Gastrocnemius medialis (tissue), 4 donors: ENCODE measurements at regions not wholly inside any gene's neighbourhood (a gene's known extent, or its start where the extent isn't known, plus 50 kb on each side); places are given as distances from the start of the nearest gene placed in this dataset.

Source experiments
- ATAC-seq, 2 donors: fragments of 150-250 bp; one replicate each; pipeline ENCODE4 v1.9.1; 2016
- DNase-seq, 2 donors: peaks; one replicate each; pipeline ENCODE4 v3.0.0-alpha.2; 2019
- H3K27ac ChIP-seq, 4 donors: fragments of 200-600 bp; sonication (generic); 1 replicate in 1 of 4; 2 replicates in 3 of 4; pipeline ENCODE4 v1.5.1; 2016 to 2018; ENCODE audit warnings: mild to moderate bottlenecking in 2 of 4, moderate library complexity in 1 of 4
- H3K27me3 ChIP-seq, 3 donors: fragments of 200-600 bp; sonication (generic) in 2 of 3; 1 replicate in 1 of 3; 2 replicates in 2 of 3; pipeline versions ENCODE4 v1.5.1 to v1.6.0; 2016 to 2019; ENCODE audit warnings: mild to moderate bottlenecking in 1 of 3, moderate library complexity in 1 of 3
- H3K36me3 ChIP-seq, 2 donors: fragments of 200-600 bp; sonication (generic) in 1 of 2; one replicate each; pipeline ENCODE4 v1.5.1; 2017 to 2018
- H3K4me1 ChIP-seq, 2 donors: fragments of 200-600 bp; sonication (generic) in 1 of 2; one replicate each; pipeline ENCODE4 v1.5.1; 2016 to 2017; ENCODE audit warnings: mild to moderate bottlenecking in 2 of 2
- H3K4me3 ChIP-seq, 4 donors: fragments of 200-600 bp; sonication (generic) in 3 of 4; 1 replicate in 1 of 4; 2 replicates in 3 of 4; pipeline ENCODE4 v1.5.1; 2016 to 2019; ENCODE audit warnings: mild to moderate bottlenecking in 2 of 4
- H3K9me3 ChIP-seq, 3 donors: fragments of 200-600 bp; sonication (generic) in 2 of 3; 1 replicate in 1 of 3; 2 replicates in 2 of 3; pipeline ENCODE4 v1.5.1; 2016 to 2019
- POLR2A ChIP-seq, 2 donors: fragments of 450-650 bp; IDR thresholded peaks; one replicate each; pipeline ENCODE4 v1.6.1; 2017; ENCODE audit warnings: antibody characterized with exemption in 2 of 2, mild to moderate bottlenecking in 2 of 2, moderate library complexity in 2 of 2
- in situ Hi-C, 4 donors: fragments of 200-750 bp; cut with MboI; loops; one replicate each; pipeline versions ENCODE4 v1.15.0 to v1.8.0; 2017; ENCODE audit warnings: low sequenced_read_pairs in 4 of 4
- intact Hi-C: fragments of 100-400 bp; cut with DNase I; formaldehyde crosslinking; loops from one replicate; pipeline ENCODE4 v1.15.1; 2023; ENCODE audit warnings: low total_unique reads
- TF ChIP-seq, protein P1 (sequence below), 5 experiments: fragments of 450-650 bp in 3 of 5; fragments of 200-600 bp in 2 of 5; sonication (generic) in 2 of 5; IDR thresholded peaks in 4 of 5; conservative IDR thresholded peaks in 1 of 5; 1 replicate in 4 of 5; 2 replicates in 1 of 5; pipeline ENCODE4 v1.5.1; 2016 to 2019; ENCODE audit warnings: antibody characterized with exemption in 5 of 5, mild to moderate bottlenecking in 3 of 5, moderate library complexity in 3 of 5

DNA sequence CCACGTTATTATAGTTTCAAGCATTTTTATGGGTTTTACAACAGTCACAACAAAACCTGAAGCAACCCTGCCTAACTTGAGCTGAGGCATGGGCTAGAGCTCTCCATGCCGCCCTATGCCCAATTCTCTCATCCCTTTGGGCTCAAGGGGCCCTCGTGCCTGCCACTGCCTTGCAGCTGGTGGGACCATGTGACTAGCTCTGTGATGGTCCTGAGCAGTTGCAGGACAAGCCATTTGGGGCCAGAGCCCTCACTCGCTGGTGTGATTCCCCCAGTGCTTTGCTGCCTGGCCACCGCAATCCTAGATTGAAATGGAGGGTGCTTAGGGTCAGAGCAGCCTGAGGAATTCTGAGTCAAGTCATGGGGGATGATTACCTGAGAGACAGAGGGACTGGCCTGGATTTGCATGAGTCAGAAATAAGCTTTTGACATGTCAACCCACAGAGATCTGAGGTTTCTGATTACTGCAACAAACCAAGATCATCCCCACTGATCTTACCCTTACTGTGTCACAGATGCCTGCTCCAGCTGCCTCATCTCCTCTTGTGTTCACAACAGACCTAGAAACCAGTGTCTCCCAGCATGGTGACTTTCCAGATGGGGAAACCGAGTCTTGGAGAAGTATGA, 323.7 kb downstream of the BRD1 start:
- H3K4me1 ChIP-seq, result no peaks in the 10 kb centered on the region
- intact Hi-C loops, result no loop called here
- H3K27me3 ChIP-seq, result no peaks in the 10 kb centered on the region
- H3K27ac ChIP-seq, result no peak overlapping the region
- TF ChIP-seq POLR2A (IDR thresholded peaks at IDR 0.05), result no peak
- TF ChIP-seq, protein P1, sequence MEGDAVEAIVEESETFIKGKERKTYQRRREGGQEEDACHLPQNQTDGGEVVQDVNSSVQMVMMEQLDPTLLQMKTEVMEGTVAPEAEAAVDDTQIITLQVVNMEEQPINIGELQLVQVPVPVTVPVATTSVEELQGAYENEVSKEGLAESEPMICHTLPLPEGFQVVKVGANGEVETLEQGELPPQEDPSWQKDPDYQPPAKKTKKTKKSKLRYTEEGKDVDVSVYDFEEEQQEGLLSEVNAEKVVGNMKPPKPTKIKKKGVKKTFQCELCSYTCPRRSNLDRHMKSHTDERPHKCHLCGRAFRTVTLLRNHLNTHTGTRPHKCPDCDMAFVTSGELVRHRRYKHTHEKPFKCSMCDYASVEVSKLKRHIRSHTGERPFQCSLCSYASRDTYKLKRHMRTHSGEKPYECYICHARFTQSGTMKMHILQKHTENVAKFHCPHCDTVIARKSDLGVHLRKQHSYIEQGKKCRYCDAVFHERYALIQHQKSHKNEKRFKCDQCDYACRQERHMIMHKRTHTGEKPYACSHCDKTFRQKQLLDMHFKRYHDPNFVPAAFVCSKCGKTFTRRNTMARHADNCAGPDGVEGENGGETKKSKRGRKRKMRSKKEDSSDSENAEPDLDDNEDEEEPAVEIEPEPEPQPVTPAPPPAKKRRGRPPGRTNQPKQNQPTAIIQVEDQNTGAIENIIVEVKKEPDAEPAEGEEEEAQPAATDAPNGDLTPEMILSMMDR (IDR thresholded peaks at IDR 0.05 in 4 of 5, conservative IDR thresholded peaks at IDR 0.05 in 1 of 5), result no peak
- in situ Hi-C loops, result no loop called here
- no peaks in the 10 kb centered on the region for H3K36me3 ChIP-seq
- no peaks in the 10 kb centered on the region for H3K9me3 ChIP-seq
- no peak overlapping the region for H3K4me3 ChIP-seq
- DNase-seq (no peak), ATAC-seq (no peak)

DNA sequence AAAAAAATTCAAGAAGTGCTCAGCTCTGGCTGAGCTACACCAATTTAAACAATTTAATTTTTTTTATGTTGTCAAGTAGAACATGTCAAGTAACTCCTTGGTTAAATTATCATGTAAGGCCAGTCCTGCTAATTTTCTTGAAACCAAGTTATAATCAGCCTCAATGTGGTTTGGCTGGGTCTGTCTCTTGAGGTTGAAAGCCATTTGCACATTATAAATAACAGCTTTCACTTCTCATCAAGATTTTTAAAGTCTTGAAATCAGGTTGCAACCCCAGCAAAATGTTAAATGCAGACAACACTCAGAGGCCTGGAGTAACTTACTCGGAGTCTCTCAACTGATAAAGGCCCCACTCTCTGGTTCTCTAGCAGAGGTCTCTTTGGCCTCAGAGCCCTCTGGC, 324.4 kb downstream of the BRD1 start:
- DNase-seq (no peak), ATAC-seq (no peak)
- TF ChIP-seq, protein P1 (IDR thresholded peaks at IDR 0.05 in 4 of 5, conservative IDR thresholded peaks at IDR 0.05 in 1 of 5), result no peak
- TF ChIP-seq POLR2A (IDR thresholded peaks at IDR 0.05), result no peak
- no peak overlapping the region for H3K27ac ChIP-seq
- in situ Hi-C loops, result no loop called here
- H3K27me3 ChIP-seq, result no peaks in the 10 kb centered on the region
- H3K4me3 ChIP-seq, result no peak overlapping the region
- H3K4me1 ChIP-seq, result no peaks in the 10 kb centered on the region
- intact Hi-C loops, result no loop called here
- no peaks in the 10 kb centered on the region for H3K36me3 ChIP-seq
- H3K9me3 ChIP-seq, result no peaks in the 10 kb centered on the region

DNA sequence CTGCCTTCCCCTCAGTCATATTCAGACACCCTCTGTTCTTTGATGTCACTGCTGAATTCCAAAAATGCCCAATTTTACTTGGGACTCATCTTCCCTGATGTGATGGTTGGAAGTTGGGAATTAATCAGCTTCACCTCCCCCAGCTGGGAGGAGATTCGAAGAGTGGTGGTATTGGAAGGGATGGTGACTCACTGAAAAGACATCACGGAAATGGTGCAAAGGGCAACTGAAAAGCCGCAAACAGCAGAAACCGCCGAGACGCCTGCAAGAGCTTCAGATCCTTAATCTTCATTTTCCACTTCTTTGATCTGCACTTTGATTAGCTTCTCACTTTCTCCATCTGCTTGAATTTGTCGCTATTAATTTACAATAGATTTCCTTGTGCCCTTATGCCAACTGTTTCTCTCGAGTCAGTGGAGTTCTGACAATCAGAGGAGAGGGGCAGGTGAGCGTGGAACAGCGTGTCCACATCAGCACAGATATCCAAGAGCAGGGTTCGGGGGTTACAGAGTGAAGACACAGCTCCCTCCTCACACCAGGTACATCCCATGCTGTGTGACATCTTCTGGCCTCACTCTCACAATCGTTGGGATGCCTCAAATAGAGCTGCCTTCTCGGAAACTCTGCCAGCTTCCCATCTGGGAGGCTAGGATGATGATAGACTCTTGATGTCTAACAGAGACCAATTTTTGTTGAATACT, 325.4 kb downstream of the BRD1 start:
- Histone ChIP-seq H3K9me3 (no peaks in the 10 kb centered on the region), H3K27ac (no peak overlapping the region), H3K36me3 (no peaks in the 10 kb centered on the region), H3K4me3 (no peak overlapping the region), H3K27me3 (no peaks in the 10 kb centered on the region), H3K4me1 (no peaks in the 10 kb centered on the region)
- intact Hi-C loops, result no loop called here
- in situ Hi-C loops, result no loop called here
- ATAC-seq, result no peak
- DNase-seq, result no peak
- TF ChIP-seq, protein P1 (IDR thresholded peaks at IDR 0.05 in 4 of 5, conservative IDR thresholded peaks at IDR 0.05 in 1 of 5), result no peak

DNA sequence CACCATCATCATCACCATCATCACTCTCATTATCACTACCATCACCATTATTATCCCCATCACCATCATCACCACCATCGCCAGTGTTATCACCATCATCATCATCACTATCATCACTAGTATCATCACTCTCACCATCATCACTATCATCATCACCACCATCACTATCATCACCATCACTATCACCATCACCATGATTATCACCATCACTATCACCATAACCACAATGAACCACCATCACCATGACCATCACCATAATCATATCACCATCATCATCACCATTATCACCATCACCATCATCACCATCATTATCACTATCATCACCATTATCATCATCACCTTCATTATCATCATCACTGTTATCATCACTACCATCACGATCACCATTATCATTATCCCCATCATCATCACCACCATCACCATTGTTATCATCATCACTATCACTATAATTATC, 326.7 kb downstream of the BRD1 start:
- no peaks in the 10 kb centered on the region for H3K27me3 ChIP-seq
- in situ Hi-C loops (no loop called here), intact Hi-C loops (no loop called here)
- no peaks in the 10 kb centered on the region for H3K9me3 ChIP-seq
- DNase-seq, result no peak
- TF ChIP-seq POLR2A (IDR thresholded peaks at IDR 0.05), result no peak
- TF ChIP-seq, protein P1 (IDR thresholded peaks at IDR 0.05 in 4 of 5, conservative IDR thresholded peaks at IDR 0.05 in 1 of 5), result no peak
- no peak overlapping the region for H3K4me3 ChIP-seq
- no peaks in the 10 kb centered on the region for H3K36me3 ChIP-seq
- H3K27ac ChIP-seq, result no peak overlapping the region
- no peak for ATAC-seq
- no peaks in the 10 kb centered on the region for H3K4me1 ChIP-seq
